ENCODE measurements at regions not wholly inside any gene's neighbourhood (a gene's known extent, or its start where the extent isn't known, plus 50 kb on each side); places are given as distances from the start of the nearest gene placed in this dataset.

DNA sequence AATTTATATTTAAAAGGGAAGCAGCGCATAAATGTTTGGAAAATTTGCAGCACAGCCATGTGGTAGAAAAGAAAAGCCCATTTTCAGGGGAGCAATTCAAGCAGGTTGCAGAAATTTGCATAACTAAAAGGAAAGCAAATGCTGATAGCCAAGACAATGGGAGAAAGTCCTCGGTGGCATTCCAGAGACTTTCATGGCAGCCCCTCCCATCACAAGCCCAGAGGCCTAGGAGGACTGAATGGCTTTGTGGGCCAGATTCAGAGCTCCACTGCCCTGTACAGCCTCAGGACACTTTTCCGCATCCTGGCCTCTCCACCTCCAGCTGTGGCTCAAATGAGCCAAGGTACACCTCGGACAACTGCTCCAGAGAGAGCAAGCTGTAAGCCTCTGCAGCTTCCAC is 462.9 kb downstream of the CDK5RAP2 start:
- TF ChIP-seq, protein P1, sequence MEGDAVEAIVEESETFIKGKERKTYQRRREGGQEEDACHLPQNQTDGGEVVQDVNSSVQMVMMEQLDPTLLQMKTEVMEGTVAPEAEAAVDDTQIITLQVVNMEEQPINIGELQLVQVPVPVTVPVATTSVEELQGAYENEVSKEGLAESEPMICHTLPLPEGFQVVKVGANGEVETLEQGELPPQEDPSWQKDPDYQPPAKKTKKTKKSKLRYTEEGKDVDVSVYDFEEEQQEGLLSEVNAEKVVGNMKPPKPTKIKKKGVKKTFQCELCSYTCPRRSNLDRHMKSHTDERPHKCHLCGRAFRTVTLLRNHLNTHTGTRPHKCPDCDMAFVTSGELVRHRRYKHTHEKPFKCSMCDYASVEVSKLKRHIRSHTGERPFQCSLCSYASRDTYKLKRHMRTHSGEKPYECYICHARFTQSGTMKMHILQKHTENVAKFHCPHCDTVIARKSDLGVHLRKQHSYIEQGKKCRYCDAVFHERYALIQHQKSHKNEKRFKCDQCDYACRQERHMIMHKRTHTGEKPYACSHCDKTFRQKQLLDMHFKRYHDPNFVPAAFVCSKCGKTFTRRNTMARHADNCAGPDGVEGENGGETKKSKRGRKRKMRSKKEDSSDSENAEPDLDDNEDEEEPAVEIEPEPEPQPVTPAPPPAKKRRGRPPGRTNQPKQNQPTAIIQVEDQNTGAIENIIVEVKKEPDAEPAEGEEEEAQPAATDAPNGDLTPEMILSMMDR (IDR thresholded peaks at IDR 0.05): no peak
- no peak for TF ChIP-seq POLR2A (IDR thresholded peaks at IDR 0.05)

All from lower leg skin (tissue), 3 donors.